Central memory CD8-positive, alpha-beta T cell (primary cell): ENCODE measurements at regions not wholly inside any gene's neighbourhood (a gene's known extent, or its start where the extent isn't known, plus 50 kb on each side); places are given as distances from the start of the nearest gene placed in this dataset.

Experiments used
- ATAC-seq: fragments of 150-1000 bp; cut with Tn5 transposase; replicated peaks from 2 replicates; pipeline ENCODE4 v1.10.0; 2022; ENCODE audit warnings: mild to moderate bottlenecking, moderate FRiP score, moderate number of reproducible peaks; ENCODE audit not compliant: poor library complexity, severe bottlenecking; ENCODE audit errors: extremely low read depth
- DNase-seq, 2 donors: peaks; one replicate each; pipeline ENCODE4 v3.0.0; 2021; ENCODE audit warnings: low spot score in 2 of 2
- H3K27ac Mint-ChIP-seq: one replicate; pipeline ENCODE4 v1.8.0; 2022; ENCODE audit warnings: low read depth, mild to moderate bottlenecking, moderate library complexity, mixed read lengths
- H3K27me3 Mint-ChIP-seq: one replicate; pipeline ENCODE4 v1.8.0; 2022; ENCODE audit warnings: mixed read lengths
- H3K36me3 Mint-ChIP-seq: one replicate; pipeline ENCODE4 v1.8.0; 2022; ENCODE audit warnings: mild to moderate bottlenecking, moderate library complexity, mixed read lengths; ENCODE audit not compliant: insufficient read depth
- H3K4me1 Mint-ChIP-seq: one replicate; pipeline ENCODE4 v1.8.0; 2022; ENCODE audit warnings: mixed read lengths
- H3K4me3 Mint-ChIP-seq: one replicate; pipeline ENCODE4 v1.8.0; 2022; ENCODE audit warnings: mild to moderate bottlenecking, moderate library complexity, mixed read lengths
- H3K9me3 Mint-ChIP-seq: one replicate; pipeline ENCODE4 v1.8.0; 2022; ENCODE audit warnings: mixed read lengths

DNA sequence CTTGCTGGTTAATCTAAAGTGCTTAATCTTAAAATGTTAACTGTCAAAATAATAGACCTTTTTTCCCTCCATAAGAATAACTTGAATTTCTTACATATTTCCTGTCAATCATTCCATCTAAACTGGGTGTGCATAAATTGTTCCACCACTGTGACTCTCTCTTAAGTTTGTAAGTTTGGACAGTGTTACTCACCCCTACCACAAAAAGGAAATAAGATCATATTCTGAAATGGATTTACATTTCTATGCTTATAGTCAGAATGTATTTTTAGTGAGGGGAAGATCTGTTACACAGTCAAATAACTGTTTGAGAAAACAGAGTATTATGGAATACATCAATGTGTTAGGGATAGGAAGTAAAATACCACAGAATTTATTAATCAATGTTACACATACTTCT, 109.6 kb upstream of the DPYD start:
- Mint-ChIP-seq H3K9me3 (no peaks in the 10 kb centered on the region), H3K27me3 (peaks cover 15% of the 10 kb centered on the region), H3K4me3 (no peak overlapping the region), H3K4me1 (no peaks in the 10 kb centered on the region), H3K27ac (no peak overlapping the region), H3K36me3 (no peaks in the 10 kb centered on the region)
- ATAC-seq (no peak), DNase-seq (no peak)

DNA sequence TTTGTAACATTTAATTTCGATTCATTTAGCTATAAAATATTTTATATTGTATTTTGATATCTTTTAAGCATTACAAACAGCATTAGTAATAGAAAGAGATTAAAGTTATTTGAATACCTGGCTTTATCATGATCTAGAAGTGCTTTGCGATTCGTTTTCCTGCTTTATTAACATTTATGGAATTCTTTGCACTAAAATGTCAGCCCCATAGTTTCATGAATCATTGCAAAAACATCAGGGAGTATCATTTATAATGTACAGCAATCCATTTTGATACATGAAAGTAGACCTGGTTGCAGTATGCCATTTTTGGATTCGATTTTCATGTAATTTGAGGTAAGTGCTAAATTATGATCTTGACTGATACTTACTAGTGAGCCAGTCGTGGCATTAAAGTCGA, 108.0 kb upstream of the DPYD start:
- ATAC-seq (no peak), DNase-seq (no peak)
- Mint-ChIP-seq H3K4me1 (no peaks in the 10 kb centered on the region), H3K27ac (no peak overlapping the region), H3K4me3 (no peak overlapping the region), H3K36me3 (no peaks in the 10 kb centered on the region), H3K27me3 (peaks cover 5% of the 10 kb centered on the region), H3K9me3 (no peaks in the 10 kb centered on the region)

DNA sequence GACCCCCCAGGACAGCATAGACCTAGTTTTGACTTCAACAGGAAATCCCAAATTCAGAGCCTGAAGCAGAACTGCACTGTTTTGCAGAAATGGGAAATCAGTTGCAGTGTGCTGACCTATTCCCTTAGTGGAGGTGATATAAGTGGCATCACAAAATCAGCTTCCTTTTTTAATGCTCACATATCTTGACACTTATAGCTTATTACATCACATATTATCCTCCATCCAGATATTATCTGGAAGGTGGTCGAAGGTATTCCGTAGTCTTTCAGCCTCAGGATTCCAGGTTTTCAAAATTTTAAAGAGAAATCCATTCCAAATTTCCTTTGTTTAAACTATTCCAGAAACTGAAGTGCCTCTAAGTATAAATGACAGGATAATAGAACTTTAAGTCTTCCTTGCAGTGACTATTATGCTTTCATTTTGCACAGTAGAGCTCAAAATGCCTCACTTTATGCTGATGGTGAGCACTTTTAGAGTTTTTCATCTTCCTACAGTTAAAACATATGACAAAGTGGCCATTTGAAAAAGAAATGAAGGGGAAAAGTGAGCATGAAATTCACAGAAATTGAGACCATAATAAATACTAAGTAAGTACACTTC, 106.4 kb upstream of the DPYD start:
- H3K4me3 Mint-ChIP-seq: no peak overlapping the region
- no peaks in the 10 kb centered on the region for H3K9me3 Mint-ChIP-seq
- H3K27ac Mint-ChIP-seq: no peak overlapping the region
- H3K4me1 Mint-ChIP-seq: no peaks in the 10 kb centered on the region
- DNase-seq (no peak), ATAC-seq (no peak)
- no peaks in the 10 kb centered on the region for H3K27me3 Mint-ChIP-seq
- no peaks in the 10 kb centered on the region for H3K36me3 Mint-ChIP-seq

DNA sequence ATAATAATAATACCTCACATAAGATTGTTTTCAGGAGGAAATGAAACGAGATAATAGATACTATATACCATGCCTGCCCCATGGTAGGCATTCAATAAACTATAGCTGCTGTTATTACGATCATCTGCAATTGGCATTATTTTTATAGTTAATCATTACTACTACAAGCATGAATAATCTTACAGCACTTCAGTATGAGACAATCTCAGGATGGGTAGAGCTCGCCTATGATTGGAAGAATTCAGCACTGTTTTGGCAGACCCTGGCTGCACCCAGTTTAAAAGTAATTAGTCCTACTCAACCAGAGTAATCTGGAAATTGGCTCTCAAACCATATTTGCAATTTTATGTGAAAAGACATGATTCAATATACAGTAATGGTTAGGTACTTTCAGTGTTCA, 105.0 kb upstream of the DPYD start:
- DNase-seq: no peak
- no peak overlapping the region for H3K4me3 Mint-ChIP-seq
- H3K27ac Mint-ChIP-seq: no peak overlapping the region
- no peaks in the 10 kb centered on the region for H3K4me1 Mint-ChIP-seq
- H3K36me3 Mint-ChIP-seq: no peaks in the 10 kb centered on the region
- no peaks in the 10 kb centered on the region for H3K9me3 Mint-ChIP-seq
- no peak for ATAC-seq
- H3K27me3 Mint-ChIP-seq: no peaks in the 10 kb centered on the region

DNA sequence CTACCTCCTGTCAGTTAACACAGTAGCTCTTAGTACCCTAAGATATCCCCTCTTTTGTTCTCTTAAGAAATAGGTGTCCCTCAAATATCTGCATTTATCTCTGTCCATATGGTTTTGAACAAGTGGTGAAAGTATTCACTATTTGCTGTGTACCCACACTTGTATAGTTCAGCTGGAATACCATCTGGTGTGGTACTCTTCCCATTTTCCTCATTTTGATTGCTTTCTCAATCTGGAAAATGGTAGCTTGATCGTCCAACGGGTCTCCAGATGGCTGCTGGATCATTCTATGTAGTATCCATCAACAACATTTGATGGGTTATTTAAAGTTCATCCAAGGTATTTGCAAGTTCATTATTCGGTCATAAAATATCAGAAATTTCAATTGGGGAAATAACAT, 100.3 kb upstream of the DPYD start:
- ATAC-seq (no peak), DNase-seq (no peak)
- Mint-ChIP-seq H3K27me3 (peaks cover 18% of the 10 kb centered on the region), H3K9me3 (no peaks in the 10 kb centered on the region), H3K4me3 (no peak overlapping the region), H3K4me1 (no peaks in the 10 kb centered on the region), H3K27ac (no peak overlapping the region), H3K36me3 (no peaks in the 10 kb centered on the region)

DNA sequence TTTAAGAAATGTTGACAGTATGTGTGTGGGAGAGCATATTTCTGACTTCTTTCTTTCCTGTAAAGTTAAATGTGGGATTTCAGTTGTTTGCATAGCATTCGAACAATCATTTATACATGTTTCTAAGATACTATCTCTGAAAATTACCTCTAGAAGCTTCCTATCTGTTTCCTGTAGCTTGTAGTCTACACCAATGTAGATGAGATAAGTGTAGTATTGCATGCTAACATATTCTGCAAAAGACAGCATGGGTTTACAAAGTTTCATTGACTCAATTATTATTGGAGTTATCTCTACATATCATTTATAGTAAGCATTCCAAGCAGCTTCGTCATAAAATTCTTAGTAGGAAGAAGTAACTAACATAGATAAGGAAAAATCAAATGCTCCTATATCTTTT, 98.9 kb upstream of the DPYD start:
- H3K4me1 Mint-ChIP-seq: no peaks in the 10 kb centered on the region
- no peak for ATAC-seq
- peaks cover 25% of the 10 kb centered on the region for H3K27me3 Mint-ChIP-seq
- DNase-seq: no peak
- H3K36me3 Mint-ChIP-seq: no peaks in the 10 kb centered on the region
- H3K27ac Mint-ChIP-seq: no peak overlapping the region
- no peaks in the 10 kb centered on the region for H3K9me3 Mint-ChIP-seq
- no peak overlapping the region for H3K4me3 Mint-ChIP-seq

DNA sequence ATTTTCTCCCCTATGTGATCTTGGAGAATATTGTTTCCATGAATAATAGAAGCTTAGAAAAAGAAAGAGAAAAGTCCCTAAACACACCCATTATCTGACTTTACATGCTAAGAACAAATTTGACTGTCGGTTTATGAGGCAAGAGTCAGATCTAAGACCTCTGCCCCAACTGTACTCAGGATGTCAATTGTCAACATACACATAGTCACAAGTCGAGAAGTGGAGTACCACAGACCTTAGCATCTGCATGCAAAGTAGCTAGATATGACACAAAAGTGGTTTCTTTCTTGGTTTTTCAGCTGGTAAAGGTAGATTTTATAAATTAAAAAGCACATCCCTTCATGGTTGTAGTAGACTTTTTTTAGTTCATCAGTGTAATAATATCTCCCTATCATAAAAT, 97.2 kb upstream of the DPYD start:
- ATAC-seq (no peak), DNase-seq (no peak)
- H3K9me3 Mint-ChIP-seq: no peaks in the 10 kb centered on the region
- no peak overlapping the region for H3K27ac Mint-ChIP-seq
- H3K4me1 Mint-ChIP-seq: no peaks in the 10 kb centered on the region
- no peak overlapping the region for H3K4me3 Mint-ChIP-seq
- H3K27me3 Mint-ChIP-seq: peaks cover 26% of the 10 kb centered on the region
- H3K36me3 Mint-ChIP-seq: no peaks in the 10 kb centered on the region

DNA sequence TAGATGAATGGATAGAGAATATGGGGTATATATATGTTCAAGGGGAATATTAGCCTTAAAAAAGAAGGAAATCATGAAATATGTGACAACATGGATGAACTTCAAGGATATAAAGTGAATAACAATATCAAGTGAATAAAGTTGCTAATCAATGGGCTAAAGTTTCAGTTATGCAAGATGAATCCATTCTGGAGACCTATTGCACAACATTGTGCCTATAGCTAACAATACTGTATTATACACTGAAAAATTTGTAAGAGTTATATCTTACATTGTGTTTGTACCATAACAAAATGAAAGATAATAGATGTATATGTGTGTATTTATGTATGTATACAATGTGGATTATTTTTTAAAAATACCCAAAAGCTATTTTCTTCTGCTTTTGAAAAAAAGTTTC, 96.3 kb upstream of the DPYD start:
- Mint-ChIP-seq H3K27ac (no peak overlapping the region), H3K4me1 (no peaks in the 10 kb centered on the region), H3K9me3 (no peaks in the 10 kb centered on the region), H3K27me3 (peaks cover 35% of the 10 kb centered on the region), H3K36me3 (no peaks in the 10 kb centered on the region), H3K4me3 (no peak overlapping the region)
- DNase-seq (no peak), ATAC-seq (no peak)

DNA sequence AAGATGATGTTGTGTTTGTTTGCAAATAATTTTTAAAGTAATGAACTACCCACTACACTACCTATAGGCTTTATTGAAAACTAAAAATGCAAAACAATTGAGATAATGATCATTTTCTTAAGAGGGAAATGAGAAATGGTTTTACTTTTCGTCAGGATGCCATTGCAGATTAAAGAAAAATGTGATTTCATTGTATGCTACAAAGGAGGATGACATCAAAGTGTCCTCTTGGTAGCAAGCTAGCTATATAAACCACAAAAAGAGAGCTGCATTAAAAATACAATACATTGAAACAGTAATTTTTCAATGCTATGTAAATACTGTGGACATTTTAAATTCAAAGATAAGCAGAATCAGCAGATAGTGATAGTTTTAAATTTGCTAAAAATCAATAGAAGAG, 87.5 kb upstream of the DPYD start:
- ATAC-seq (no peak), DNase-seq (no peak)
- peaks cover 25% of the 10 kb centered on the region for H3K27me3 Mint-ChIP-seq
- H3K27ac Mint-ChIP-seq: no peak overlapping the region
- no peak overlapping the region for H3K4me3 Mint-ChIP-seq
- no peaks in the 10 kb centered on the region for H3K36me3 Mint-ChIP-seq
- no peaks in the 10 kb centered on the region for H3K9me3 Mint-ChIP-seq
- no peaks in the 10 kb centered on the region for H3K4me1 Mint-ChIP-seq

DNA sequence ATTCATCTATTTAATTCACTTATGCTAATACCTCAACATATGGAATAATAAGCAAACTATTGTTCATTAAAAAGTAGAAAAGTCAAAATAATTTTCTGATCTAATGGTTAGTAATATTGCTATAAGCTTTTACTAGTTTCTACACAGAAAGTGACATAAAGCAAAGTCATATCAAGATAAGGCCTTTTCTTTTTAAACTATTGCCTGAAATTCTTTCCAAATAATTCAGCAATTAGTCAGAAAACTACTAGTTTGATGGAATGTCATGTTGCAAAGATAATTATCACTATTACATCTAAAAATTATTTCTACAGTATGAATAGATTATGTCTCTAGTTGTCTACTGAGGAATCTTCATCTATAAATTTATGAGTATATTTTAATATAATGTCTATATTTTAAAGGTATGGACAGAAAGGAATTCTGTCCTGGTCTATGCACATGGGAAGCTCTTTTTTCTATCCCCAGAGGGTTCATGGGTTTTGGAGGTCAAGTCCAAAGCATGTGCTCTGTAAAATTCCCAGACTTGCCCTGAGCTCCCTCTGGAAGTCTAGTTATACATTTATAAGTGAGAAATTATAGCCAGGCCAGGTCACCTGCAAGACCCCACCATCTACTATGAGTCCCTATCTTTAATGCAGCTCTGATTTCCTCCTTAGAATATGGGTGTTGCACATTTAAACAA, 84.6 kb upstream of the DPYD start:
- DNase-seq: no peak
- Mint-ChIP-seq H3K4me1 (no peaks in the 10 kb centered on the region), H3K27me3 (no peaks in the 10 kb centered on the region), H3K4me3 (no peak overlapping the region), H3K9me3 (no peaks in the 10 kb centered on the region), H3K36me3 (no peaks in the 10 kb centered on the region), H3K27ac (no peak overlapping the region)
- no peak for ATAC-seq

DNA sequence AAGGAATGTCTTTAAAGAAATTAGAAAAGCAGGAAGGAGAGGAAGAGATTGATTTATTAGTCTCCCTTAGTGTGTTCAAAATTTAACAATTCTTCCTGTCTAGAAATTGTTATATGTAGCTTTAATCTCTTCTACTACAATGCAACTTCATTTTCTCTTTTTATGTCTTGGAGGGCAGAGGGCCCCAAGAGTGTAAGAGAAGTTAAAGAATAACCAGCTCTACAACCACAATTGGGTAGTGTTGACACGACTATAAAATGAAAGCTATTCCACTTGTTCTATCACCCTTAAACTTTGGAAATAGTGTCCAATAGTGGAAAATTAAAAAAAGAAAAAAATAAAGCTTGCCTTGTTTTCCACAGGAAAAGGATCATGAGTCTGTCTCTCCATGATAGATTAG, 82.6 kb upstream of the DPYD start:
- no peaks in the 10 kb centered on the region for H3K36me3 Mint-ChIP-seq
- H3K27ac Mint-ChIP-seq: no peak overlapping the region
- H3K27me3 Mint-ChIP-seq: peaks cover 9% of the 10 kb centered on the region
- H3K4me1 Mint-ChIP-seq: no peaks in the 10 kb centered on the region
- no peak overlapping the region for H3K4me3 Mint-ChIP-seq
- H3K9me3 Mint-ChIP-seq: no peaks in the 10 kb centered on the region
- DNase-seq (no peak), ATAC-seq (no peak)

DNA sequence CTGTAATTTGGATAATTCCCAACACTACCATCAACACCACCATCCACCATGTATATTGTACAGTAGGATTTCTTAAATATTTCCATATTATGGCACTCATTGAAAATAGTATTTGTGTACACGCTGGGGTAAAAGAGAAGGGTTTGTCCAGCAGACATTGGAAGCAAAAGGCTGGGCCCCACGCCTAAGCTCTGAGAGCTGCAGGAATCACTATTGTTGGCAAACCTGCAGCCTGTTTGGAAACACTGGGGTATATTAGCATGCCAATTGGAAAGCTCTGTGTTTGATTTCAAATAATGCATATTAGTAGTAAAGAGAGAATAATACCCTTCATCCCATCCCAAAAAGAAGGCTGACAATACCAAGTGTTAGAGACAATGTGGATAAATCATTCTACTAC, 81.5 kb upstream of the DPYD start:
- Mint-ChIP-seq H3K4me1 (no peaks in the 10 kb centered on the region), H3K27me3 (peaks cover 9% of the 10 kb centered on the region), H3K9me3 (no peaks in the 10 kb centered on the region), H3K36me3 (no peaks in the 10 kb centered on the region), H3K4me3 (no peak overlapping the region), H3K27ac (no peak overlapping the region)
- DNase-seq (no peak), ATAC-seq (no peak)

DNA sequence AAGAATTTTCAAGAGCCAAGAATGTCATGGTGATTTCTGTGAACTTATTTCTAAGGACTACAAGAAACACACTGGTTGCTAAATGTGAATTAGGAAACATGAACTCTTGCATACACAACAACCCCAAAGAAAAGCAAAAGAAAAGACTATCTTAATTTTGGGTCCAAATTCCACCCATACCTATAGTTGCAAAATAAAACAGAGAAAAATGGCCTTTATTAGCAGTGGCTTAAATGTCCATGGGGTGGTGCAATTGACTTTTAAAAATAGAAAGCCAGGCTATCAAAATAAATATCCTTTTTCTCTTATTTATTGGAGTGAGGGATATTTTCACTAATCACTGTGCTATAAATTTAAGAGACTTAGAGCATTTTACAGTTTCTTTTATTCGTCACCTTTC, 80.9 kb upstream of the DPYD start:
- Mint-ChIP-seq H3K36me3 (no peaks in the 10 kb centered on the region), H3K27me3 (peaks cover 9% of the 10 kb centered on the region), H3K9me3 (no peaks in the 10 kb centered on the region), H3K27ac (no peak overlapping the region), H3K4me3 (no peak overlapping the region), H3K4me1 (no peaks in the 10 kb centered on the region)
- DNase-seq (no peak), ATAC-seq (no peak)
